ENCODE measurements at regions not wholly inside any gene's neighbourhood (a gene's known extent, or its start where the extent isn't known, plus 50 kb on each side); places are given as distances from the start of the nearest gene placed in this dataset.

DNA sequence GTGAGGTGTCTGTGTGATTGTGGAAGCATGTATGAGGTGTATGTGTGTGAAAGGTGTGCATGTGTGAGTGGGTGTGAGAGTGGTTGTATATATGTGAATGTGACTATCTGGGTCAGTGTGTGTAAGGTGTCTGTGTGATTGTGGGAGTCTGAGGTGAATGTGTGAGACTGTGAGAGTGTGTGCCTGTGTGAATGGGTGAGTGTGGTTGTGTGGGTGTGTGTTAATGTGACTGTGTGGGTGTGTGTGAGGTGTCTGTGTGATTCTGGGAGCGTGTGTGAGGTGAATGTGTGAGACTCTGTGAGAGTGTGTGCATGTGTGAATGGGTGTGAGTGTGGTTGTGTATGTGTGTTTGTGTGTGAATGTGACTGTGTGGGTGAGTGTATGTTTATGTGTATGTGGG lies 385.1 kb downstream of the TCERG1L start:
- H3K27me3 ChIP-seq (ENCODE audit: insufficient read depth, low read length), result no peaks in the 10 kb centered on the region
- H2AFZ ChIP-seq (ENCODE audit: low read length), result no peak overlapping the region
- no peak overlapping the region for H3K9ac ChIP-seq (ENCODE audit: low read length)
- no peaks in the 10 kb centered on the region for H3K9me2 ChIP-seq (ENCODE audit: low read depth, low read length)
- no peak for TF ChIP-seq EZH2 (IDR thresholded peaks at IDR 0.05; ENCODE audit: borderline replicate concordance, low read length)
- TF ChIP-seq, protein P1, sequence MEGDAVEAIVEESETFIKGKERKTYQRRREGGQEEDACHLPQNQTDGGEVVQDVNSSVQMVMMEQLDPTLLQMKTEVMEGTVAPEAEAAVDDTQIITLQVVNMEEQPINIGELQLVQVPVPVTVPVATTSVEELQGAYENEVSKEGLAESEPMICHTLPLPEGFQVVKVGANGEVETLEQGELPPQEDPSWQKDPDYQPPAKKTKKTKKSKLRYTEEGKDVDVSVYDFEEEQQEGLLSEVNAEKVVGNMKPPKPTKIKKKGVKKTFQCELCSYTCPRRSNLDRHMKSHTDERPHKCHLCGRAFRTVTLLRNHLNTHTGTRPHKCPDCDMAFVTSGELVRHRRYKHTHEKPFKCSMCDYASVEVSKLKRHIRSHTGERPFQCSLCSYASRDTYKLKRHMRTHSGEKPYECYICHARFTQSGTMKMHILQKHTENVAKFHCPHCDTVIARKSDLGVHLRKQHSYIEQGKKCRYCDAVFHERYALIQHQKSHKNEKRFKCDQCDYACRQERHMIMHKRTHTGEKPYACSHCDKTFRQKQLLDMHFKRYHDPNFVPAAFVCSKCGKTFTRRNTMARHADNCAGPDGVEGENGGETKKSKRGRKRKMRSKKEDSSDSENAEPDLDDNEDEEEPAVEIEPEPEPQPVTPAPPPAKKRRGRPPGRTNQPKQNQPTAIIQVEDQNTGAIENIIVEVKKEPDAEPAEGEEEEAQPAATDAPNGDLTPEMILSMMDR (IDR thresholded peaks at IDR 0.05; ENCODE audit: low read length), result no peak
- no peaks in the 10 kb centered on the region for H3K9me3 ChIP-seq (ENCODE audit: low read length)
- H3K79me2 ChIP-seq (ENCODE audit: insufficient read depth, low read length), result no peaks in the 10 kb centered on the region
- no peaks in the 10 kb centered on the region for H3K4me1 ChIP-seq (ENCODE audit: insufficient read depth, low read length, severe bottlenecking)
- H4K20me1 ChIP-seq (ENCODE audit: insufficient read depth, low read length), result no peaks in the 10 kb centered on the region
- no peaks in the 10 kb centered on the region for H3K36me3 ChIP-seq (ENCODE audit: insufficient read depth, low read length)
- no peak overlapping the region for H3K4me3 ChIP-seq (ENCODE audit: low read depth, low read length, poor library complexity, severe bottlenecking)
- H3F3A ChIP-seq (ENCODE audit: insufficient read depth, low read length), result no peaks in the 10 kb centered on the region
- no peak overlapping the region for H3K4me2 ChIP-seq (ENCODE audit: low read length)
- H3K27ac ChIP-seq (ENCODE audit: low read depth, low read length, poor library complexity, severe bottlenecking), result no peak overlapping the region

DNA sequence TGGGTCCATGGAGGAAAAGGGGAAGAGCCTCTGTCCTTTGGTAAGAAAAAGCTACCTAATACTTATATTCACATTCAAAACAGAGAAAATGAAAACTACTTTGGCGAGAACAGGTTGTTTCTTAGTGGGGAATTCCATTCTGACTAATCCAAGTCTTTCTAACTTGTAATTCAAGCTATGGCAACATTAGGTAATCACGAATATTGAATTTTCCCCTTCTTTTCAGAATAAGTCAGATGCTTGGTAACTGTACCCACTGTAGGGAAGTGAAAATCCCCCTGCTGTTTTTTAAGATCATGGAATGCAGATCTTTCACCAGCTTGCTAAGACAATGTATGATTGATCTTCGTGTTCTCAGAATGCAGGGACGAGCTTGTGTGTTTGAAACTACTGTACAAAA lies 384.4 kb downstream of the TCERG1L start:
- TF ChIP-seq, protein P1 (IDR thresholded peaks at IDR 0.05; ENCODE audit: low read length), result no peak
- no peak for TF ChIP-seq EZH2 (IDR thresholded peaks at IDR 0.05; ENCODE audit: borderline replicate concordance, low read length)
- no peaks in the 10 kb centered on the region for H4K20me1 ChIP-seq (ENCODE audit: insufficient read depth, low read length)
- H2AFZ ChIP-seq (ENCODE audit: low read length), result no peak overlapping the region
- no peak overlapping the region for H3K4me2 ChIP-seq (ENCODE audit: low read length)
- no peak overlapping the region for H3K9ac ChIP-seq (ENCODE audit: low read length)
- no peak overlapping the region for H3K27ac ChIP-seq (ENCODE audit: low read depth, low read length, poor library complexity, severe bottlenecking)
- H3K36me3 ChIP-seq (ENCODE audit: insufficient read depth, low read length), result no peaks in the 10 kb centered on the region
- no peak overlapping the region for H3K4me3 ChIP-seq (ENCODE audit: low read depth, low read length, poor library complexity, severe bottlenecking)
- H3K9me3 ChIP-seq (ENCODE audit: low read length), result no peaks in the 10 kb centered on the region
- no peaks in the 10 kb centered on the region for H3K27me3 ChIP-seq (ENCODE audit: insufficient read depth, low read length)
- H3K79me2 ChIP-seq (ENCODE audit: insufficient read depth, low read length), result no peaks in the 10 kb centered on the region
- H3K9me2 ChIP-seq (ENCODE audit: low read depth, low read length), result no peaks in the 10 kb centered on the region
- H3F3A ChIP-seq (ENCODE audit: insufficient read depth, low read length), result no peaks in the 10 kb centered on the region
- no peaks in the 10 kb centered on the region for H3K4me1 ChIP-seq (ENCODE audit: insufficient read depth, low read length, severe bottlenecking)

DNA sequence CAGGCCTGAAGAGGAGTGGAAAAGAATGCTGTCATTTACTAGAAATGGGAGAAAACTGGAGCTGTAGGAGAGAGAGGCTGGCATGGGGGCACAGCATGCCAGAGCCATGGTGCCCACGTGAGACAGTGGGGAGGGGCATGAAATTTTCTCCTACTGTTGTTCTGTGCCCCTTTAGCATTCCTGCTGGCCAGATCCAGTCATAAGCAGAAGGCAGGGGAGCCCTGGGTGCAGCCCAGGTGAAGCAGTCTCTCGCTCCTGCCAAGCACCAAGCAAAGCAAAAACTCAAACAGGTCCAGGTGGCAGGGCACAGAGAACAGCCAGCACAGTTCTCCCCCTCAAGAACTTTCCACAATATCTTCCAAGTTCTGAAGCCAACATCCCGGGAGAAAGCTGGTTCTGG lies 383.2 kb downstream of the TCERG1L start:
- H4K20me1 ChIP-seq (ENCODE audit: insufficient read depth, low read length), result no peaks in the 10 kb centered on the region
- no peaks in the 10 kb centered on the region for H3K36me3 ChIP-seq (ENCODE audit: insufficient read depth, low read length)
- TF ChIP-seq EZH2 (IDR thresholded peaks at IDR 0.05; ENCODE audit: borderline replicate concordance, low read length), result no peak
- TF ChIP-seq, protein P1 (IDR thresholded peaks at IDR 0.05; ENCODE audit: low read length), result no peak
- H3K27me3 ChIP-seq (ENCODE audit: insufficient read depth, low read length), result no peaks in the 10 kb centered on the region
- H3K9me2 ChIP-seq (ENCODE audit: low read depth, low read length), result no peaks in the 10 kb centered on the region
- H3K4me2 ChIP-seq (ENCODE audit: low read length), result no peak overlapping the region
- H3K4me3 ChIP-seq (ENCODE audit: low read depth, low read length, poor library complexity, severe bottlenecking), result no peak overlapping the region
- H3F3A ChIP-seq (ENCODE audit: insufficient read depth, low read length), result no peaks in the 10 kb centered on the region
- H3K79me2 ChIP-seq (ENCODE audit: insufficient read depth, low read length), result no peaks in the 10 kb centered on the region
- no peaks in the 10 kb centered on the region for H3K4me1 ChIP-seq (ENCODE audit: insufficient read depth, low read length, severe bottlenecking)
- no peaks in the 10 kb centered on the region for H3K9me3 ChIP-seq (ENCODE audit: low read length)
- no peak overlapping the region for H3K27ac ChIP-seq (ENCODE audit: low read depth, low read length, poor library complexity, severe bottlenecking)
- H2AFZ ChIP-seq (ENCODE audit: low read length), result no peak overlapping the region
- no peak overlapping the region for H3K9ac ChIP-seq (ENCODE audit: low read length)
